WTC11 (cell line): ENCODE measurements at regions not wholly inside any gene's neighbourhood (a gene's known extent, or its start where the extent isn't known, plus 50 kb on each side); places are given as distances from the start of the nearest gene placed in this dataset.

Experiments used
- ATAC-seq: fragments of 200-7000 bp; cut with Tn5 transposase; 2 replicates; pipeline ENCODE4 v1.10.0; 2021; ENCODE audit warnings: mild to moderate bottlenecking, moderate library complexity
- CTCF ChIA-PET: fragments of 300-600 bp; sonication (Branson Sonifier 250); formaldehyde crosslinking; loops from one replicate; lab custom pipeline; 2021; ENCODE audit warnings: antibody characterized with exemption; lab: Charles Lee
- POLR2A ChIA-PET: fragments of 350-600 bp; sonication (Branson Sonifier 250); formaldehyde crosslinking; loops from one replicate; lab custom pipeline; 2021; ENCODE audit warnings: antibody characterized with exemption; lab: Charles Lee
- DNase-seq: peaks from one replicate; pipeline ENCODE4 v3.0.0; 2021; ENCODE audit warnings: low spot score
- H3K27ac Mint-ChIP-seq: 2 replicates; pipeline ENCODE4 v1.8.0; 2021; ENCODE audit warnings: mixed read lengths
- H3K27me3 Mint-ChIP-seq: 2 replicates; pipeline ENCODE4 v1.8.0; 2021; ENCODE audit warnings: low read depth, mild to moderate bottlenecking, moderate library complexity, mixed read lengths
- H3K36me3 Mint-ChIP-seq: 2 replicates; pipeline ENCODE4 v1.8.0; 2021; ENCODE audit warnings: mixed read lengths
- H3K4me1 Mint-ChIP-seq: 2 replicates; pipeline ENCODE4 v1.8.0; 2022; ENCODE audit warnings: mixed read lengths
- H3K4me3 Mint-ChIP-seq: 2 replicates; pipeline ENCODE4 v1.8.0; 2021; ENCODE audit warnings: mild to moderate bottlenecking, moderate library complexity, mixed read lengths
- H3K9me3 Mint-ChIP-seq: 2 replicates; pipeline ENCODE4 v1.8.0; 2021; ENCODE audit warnings: mixed read lengths
- ETV6 ChIP-seq: sonication (generic); formaldehyde crosslinking; IDR thresholded peaks from 2 replicates; pipeline ENCODE4 v1.8.1; 2022; ENCODE audit warnings: mild to moderate bottlenecking, missing genetic modification reagents
- NFE2L1 ChIP-seq: sonication (generic); formaldehyde crosslinking; IDR thresholded peaks from 2 replicates; pipeline ENCODE4 v1.8.1; 2023; ENCODE audit warnings: missing genetic modification reagents
- ZNF121 ChIP-seq: sonication (generic); formaldehyde crosslinking; IDR thresholded peaks from 2 replicates; pipeline ENCODE4 v1.8.0; 2023; ENCODE audit warnings: missing genetic modification reagents
- ZNF219 ChIP-seq: sonication (generic); formaldehyde crosslinking; IDR thresholded peaks from 2 replicates; pipeline ENCODE4 v1.8.0; 2023; ENCODE audit warnings: missing genetic modification reagents, mild to moderate bottlenecking, borderline replicate concordance
- ZNF263 ChIP-seq: sonication (generic); formaldehyde crosslinking; IDR thresholded peaks from 2 replicates; pipeline ENCODE4 v1.8.1; 2022; ENCODE audit warnings: low read depth, mild to moderate bottlenecking, moderate library complexity, missing genetic modification reagents
- TF ChIP-seq, protein P1 (sequence below): sonication (generic); formaldehyde crosslinking; IDR thresholded peaks from 2 replicates; pipeline ENCODE4 v1.8.1; 2023; ENCODE audit warnings: mild to moderate bottlenecking, moderate library complexity, missing genetic modification reagents
- TF ChIP-seq, protein P2 (sequence below): sonication (generic); formaldehyde crosslinking; IDR thresholded peaks from 2 replicates; pipeline ENCODE4 v1.8.1; 2023; ENCODE audit warnings: mild to moderate bottlenecking, missing genetic modification reagents
- TF ChIP-seq, protein P3 (sequence below): fragments of 250-450 bp; sonication (Bioruptor Pico); IDR thresholded peaks from 2 replicates; pipeline ENCODE4 v1.9.0; 2021; ENCODE audit warnings: moderate library complexity, mild to moderate bottlenecking, inconsistent platforms, borderline replicate concordance
- TF ChIP-seq, protein P4 (sequence below): sonication (generic); formaldehyde crosslinking; IDR thresholded peaks from 2 replicates; pipeline ENCODE4 v1.8.0; 2023; ENCODE audit warnings: missing genetic modification reagents, mild to moderate bottlenecking, borderline replicate concordance
- TF ChIP-seq, protein P5 (sequence below): fragments of 250-450 bp; sonication (Bioruptor Pico); IDR thresholded peaks from 2 replicates; pipeline ENCODE4 v1.9.0; 2021; ENCODE audit warnings: mild to moderate bottlenecking
- TF ChIP-seq, protein P6 (sequence below): sonication (generic); formaldehyde crosslinking; IDR thresholded peaks from 2 replicates; pipeline ENCODE4 v1.8.0; 2022; ENCODE audit warnings: mild to moderate bottlenecking, missing genetic modification reagents
- TF ChIP-seq, protein P7 (sequence below): sonication (generic); formaldehyde crosslinking; IDR thresholded peaks from 2 replicates; pipeline ENCODE4 v1.8.0; 2022; ENCODE audit warnings: mild to moderate bottlenecking, missing genetic modification reagents
- TF ChIP-seq, protein P8 (sequence below): fragments of 250-450 bp; sonication (Bioruptor Pico); conservative IDR thresholded peaks from 2 replicates; pipeline ENCODE4 v1.9.0; 2021; ENCODE audit warnings: mild to moderate bottlenecking

DNA sequence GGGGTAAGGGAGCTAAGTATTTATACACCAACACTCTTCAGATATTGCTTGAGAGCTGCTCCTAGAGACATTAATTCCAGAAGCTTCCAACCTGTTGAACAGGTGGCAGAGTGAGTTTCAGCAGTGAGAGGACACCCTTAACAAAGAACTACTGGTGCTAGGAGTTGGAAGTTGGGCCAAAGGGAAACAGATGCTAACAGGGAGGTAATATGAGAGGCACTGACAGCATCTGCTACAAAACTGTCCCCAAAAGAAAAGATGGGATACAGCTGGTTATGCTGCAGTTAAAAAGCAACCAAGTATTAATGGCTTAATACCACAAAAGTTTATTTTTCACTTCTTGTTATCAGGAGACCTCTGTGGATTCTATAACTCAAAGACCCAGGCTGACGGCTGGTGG lies 104.5 kb upstream of the SATB1 start:
- ATAC-seq, result no peak
- no peak for DNase-seq
- Mint-ChIP-seq H3K9me3 (peaks cover 15% of the 10 kb centered on the region), H3K4me1 (peaks cover 7% of the 10 kb centered on the region), H3K36me3 (peaks cover 8% of the 10 kb centered on the region; the same call in 1 of the 2 replicates), H3K4me3 (no peak overlapping the region), H3K27me3 (no peaks in the 10 kb centered on the region), H3K27ac (no peak overlapping the region)
- TF ChIP-seq, protein P1, sequence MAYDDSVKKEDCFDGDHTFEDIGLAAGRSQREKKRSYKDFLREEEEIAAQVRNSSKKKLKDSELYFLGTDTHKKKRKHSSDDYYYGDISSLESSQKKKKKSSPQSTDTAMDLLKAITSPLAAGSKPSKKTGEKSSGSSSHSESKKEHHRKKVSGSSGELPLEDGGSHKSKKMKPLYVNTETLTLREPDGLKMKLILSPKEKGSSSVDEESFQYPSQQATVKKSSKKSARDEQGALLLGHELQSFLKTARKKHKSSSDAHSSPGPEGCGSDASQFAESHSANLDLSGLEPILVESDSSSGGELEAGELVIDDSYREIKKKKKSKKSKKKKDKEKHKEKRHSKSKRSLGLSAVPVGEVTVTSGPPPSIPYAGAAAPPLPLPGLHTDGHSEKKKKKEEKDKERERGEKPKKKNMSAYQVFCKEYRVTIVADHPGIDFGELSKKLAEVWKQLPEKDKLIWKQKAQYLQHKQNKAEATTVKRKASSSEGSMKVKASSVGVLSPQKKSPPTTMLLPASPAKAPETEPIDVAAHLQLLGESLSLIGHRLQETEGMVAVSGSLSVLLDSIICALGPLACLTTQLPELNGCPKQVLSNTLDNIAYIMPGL (CRISPR knock-in tag), result no peak
- POLR2A ChIA-PET, result no interaction called here
- CTCF ChIA-PET, result no interaction called here

DNA sequence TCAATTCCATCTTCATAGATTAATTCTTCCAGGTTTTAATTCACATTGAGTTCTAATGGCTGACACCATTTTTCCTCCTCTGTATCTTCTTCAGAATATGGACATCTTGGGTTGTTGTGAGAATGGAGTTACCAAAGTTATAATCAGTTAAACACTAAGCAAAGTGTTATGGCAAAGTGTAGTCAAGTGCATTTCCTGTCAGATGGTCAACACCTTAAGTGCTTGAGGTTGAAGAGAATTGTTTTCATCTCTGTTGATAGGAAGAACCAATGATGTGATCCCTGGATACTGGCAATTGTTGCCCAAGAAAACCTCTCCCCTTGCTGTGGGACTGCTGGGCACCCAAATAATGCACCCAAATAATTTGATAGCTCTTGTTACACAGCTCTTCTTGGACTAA lies 102.6 kb upstream of the SATB1 start:
- H3K4me1 Mint-ChIP-seq, result peaks cover 7% of the 10 kb centered on the region
- POLR2A ChIA-PET, result no interaction called here
- H3K27ac Mint-ChIP-seq, result no peak overlapping the region
- ATAC-seq, result no peak
- CTCF ChIA-PET, result interaction anchor here (1.2 kb wide), 1 partner anchor 230 kb away, joined by 5 read pairs; no protein-coding TSS in a partner anchor
- no peaks in the 10 kb centered on the region for H3K27me3 Mint-ChIP-seq
- peaks cover 8% of the 10 kb centered on the region; the same call in 1 of the 2 replicates for H3K36me3 Mint-ChIP-seq
- no peak for DNase-seq
- peaks cover 29% of the 10 kb centered on the region for H3K9me3 Mint-ChIP-seq
- H3K4me3 Mint-ChIP-seq, result no peak overlapping the region
- TF ChIP-seq, protein P2, sequence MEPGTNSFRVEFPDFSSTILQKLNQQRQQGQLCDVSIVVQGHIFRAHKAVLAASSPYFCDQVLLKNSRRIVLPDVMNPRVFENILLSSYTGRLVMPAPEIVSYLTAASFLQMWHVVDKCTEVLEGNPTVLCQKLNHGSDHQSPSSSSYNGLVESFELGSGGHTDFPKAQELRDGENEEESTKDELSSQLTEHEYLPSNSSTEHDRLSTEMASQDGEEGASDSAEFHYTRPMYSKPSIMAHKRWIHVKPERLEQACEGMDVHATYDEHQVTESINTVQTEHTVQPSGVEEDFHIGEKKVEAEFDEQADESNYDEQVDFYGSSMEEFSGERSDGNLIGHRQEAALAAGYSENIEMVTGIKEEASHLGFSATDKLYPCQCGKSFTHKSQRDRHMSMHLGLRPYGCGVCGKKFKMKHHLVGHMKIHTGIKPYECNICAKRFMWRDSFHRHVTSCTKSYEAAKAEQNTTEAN (CRISPR knock-in tag), result no peak
- TF ChIP-seq ZNF121 (CRISPR knock-in tag) (no peak), ZNF263 (no peak), ETV6 (CRISPR knock-in tag) (no peak), ZNF219 (CRISPR knock-in tag) (no peak), NFE2L1 (CRISPR knock-in tag) (no peak)
- TF ChIP-seq, protein P3, sequence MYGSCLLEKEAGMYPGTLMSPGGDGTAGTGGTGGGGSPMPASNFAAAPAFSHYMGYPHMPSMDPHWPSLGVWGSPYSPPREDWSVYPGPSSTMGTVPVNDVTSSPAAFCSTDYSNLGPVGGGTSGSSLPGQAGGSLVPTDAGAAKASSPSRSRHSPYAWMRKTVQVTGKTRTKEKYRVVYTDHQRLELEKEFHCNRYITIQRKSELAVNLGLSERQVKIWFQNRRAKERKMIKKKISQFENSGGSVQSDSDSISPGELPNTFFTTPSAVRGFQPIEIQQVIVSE, result no peak
- TF ChIP-seq, protein P4, sequence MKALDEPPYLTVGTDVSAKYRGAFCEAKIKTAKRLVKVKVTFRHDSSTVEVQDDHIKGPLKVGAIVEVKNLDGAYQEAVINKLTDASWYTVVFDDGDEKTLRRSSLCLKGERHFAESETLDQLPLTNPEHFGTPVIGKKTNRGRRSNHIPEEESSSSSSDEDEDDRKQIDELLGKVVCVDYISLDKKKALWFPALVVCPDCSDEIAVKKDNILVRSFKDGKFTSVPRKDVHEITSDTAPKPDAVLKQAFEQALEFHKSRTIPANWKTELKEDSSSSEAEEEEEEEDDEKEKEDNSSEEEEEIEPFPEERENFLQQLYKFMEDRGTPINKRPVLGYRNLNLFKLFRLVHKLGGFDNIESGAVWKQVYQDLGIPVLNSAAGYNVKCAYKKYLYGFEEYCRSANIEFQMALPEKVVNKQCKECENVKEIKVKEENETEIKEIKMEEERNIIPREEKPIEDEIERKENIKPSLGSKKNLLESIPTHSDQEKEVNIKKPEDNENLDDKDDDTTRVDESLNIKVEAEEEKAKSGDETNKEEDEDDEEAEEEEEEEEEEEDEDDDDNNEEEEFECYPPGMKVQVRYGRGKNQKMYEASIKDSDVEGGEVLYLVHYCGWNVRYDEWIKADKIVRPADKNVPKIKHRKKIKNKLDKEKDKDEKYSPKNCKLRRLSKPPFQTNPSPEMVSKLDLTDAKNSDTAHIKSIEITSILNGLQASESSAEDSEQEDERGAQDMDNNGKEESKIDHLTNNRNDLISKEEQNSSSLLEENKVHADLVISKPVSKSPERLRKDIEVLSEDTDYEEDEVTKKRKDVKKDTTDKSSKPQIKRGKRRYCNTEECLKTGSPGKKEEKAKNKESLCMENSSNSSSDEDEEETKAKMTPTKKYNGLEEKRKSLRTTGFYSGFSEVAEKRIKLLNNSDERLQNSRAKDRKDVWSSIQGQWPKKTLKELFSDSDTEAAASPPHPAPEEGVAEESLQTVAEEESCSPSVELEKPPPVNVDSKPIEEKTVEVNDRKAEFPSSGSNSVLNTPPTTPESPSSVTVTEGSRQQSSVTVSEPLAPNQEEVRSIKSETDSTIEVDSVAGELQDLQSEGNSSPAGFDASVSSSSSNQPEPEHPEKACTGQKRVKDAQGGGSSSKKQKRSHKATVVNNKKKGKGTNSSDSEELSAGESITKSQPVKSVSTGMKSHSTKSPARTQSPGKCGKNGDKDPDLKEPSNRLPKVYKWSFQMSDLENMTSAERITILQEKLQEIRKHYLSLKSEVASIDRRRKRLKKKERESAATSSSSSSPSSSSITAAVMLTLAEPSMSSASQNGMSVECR (CRISPR knock-in tag), result no peak
- TF ChIP-seq, protein P5, sequence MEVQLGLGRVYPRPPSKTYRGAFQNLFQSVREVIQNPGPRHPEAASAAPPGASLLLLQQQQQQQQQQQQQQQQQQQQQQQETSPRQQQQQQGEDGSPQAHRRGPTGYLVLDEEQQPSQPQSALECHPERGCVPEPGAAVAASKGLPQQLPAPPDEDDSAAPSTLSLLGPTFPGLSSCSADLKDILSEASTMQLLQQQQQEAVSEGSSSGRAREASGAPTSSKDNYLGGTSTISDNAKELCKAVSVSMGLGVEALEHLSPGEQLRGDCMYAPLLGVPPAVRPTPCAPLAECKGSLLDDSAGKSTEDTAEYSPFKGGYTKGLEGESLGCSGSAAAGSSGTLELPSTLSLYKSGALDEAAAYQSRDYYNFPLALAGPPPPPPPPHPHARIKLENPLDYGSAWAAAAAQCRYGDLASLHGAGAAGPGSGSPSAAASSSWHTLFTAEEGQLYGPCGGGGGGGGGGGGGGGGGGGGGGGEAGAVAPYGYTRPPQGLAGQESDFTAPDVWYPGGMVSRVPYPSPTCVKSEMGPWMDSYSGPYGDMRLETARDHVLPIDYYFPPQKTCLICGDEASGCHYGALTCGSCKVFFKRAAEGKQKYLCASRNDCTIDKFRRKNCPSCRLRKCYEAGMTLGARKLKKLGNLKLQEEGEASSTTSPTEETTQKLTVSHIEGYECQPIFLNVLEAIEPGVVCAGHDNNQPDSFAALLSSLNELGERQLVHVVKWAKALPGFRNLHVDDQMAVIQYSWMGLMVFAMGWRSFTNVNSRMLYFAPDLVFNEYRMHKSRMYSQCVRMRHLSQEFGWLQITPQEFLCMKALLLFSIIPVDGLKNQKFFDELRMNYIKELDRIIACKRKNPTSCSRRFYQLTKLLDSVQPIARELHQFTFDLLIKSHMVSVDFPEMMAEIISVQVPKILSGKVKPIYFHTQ (CRISPR knock-in tag), result no peak
- TF ChIP-seq, protein P1 (CRISPR knock-in tag), result no peak
- TF ChIP-seq, protein P6, sequence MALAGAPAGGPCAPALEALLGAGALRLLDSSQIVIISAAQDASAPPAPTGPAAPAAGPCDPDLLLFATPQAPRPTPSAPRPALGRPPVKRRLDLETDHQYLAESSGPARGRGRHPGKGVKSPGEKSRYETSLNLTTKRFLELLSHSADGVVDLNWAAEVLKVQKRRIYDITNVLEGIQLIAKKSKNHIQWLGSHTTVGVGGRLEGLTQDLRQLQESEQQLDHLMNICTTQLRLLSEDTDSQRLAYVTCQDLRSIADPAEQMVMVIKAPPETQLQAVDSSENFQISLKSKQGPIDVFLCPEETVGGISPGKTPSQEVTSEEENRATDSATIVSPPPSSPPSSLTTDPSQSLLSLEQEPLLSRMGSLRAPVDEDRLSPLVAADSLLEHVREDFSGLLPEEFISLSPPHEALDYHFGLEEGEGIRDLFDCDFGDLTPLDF (CRISPR knock-in tag), result no peak
- TF ChIP-seq, protein P7, sequence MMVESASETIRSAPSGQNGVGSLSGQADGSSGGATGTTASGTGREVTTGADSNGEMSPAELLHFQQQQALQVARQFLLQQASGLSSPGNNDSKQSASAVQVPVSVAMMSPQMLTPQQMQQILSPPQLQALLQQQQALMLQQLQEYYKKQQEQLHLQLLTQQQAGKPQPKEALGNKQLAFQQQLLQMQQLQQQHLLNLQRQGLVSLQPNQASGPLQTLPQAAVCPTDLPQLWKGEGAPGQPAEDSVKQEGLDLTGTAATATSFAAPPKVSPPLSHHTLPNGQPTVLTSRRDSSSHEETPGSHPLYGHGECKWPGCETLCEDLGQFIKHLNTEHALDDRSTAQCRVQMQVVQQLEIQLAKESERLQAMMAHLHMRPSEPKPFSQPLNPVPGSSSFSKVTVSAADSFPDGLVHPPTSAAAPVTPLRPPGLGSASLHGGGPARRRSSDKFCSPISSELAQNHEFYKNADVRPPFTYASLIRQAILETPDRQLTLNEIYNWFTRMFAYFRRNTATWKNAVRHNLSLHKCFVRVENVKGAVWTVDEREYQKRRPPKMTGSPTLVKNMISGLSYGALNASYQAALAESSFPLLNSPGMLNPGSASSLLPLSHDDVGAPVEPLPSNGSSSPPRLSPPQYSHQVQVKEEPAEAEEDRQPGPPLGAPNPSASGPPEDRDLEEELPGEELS (CRISPR knock-in tag), result no peak
- TF ChIP-seq, protein P8, sequence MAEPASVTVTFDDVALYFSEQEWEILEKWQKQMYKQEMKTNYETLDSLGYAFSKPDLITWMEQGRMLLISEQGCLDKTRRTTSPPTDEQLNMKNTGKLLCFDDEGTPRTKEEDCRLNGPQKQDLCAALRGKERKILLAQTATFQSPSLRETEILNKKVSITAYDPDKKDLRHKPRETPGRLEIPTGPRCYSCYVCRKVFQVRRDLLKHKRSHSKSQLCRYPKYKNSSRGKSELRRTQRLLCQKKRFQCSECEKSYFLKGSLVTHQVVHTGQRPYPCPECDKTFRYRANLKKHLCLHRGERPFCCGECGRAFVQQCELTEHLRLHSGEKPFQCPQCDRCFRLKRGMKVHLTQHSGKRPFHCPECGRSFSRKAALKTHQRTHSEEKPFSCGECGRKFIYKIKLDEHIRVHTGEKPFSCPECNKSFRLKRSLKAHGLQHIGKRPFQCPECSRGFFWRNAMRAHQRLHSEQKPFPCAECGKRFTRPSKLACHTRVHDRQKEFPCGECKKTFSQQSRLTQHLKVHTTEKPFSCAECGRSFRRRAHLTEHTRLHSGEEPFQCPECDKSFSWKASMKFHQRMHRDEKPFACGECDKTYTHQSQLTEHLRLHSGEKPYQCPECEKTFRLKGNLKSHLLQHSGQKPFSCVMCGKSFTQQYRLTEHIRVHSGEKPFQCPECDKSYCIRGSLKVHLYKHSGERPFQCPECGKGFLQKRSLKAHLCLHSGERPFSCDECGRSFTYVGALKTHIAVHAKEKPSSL, result no peak
